ENCODE measurements at regions not wholly inside any gene's neighbourhood (a gene's known extent, or its start where the extent isn't known, plus 50 kb on each side); places are given as distances from the start of the nearest gene placed in this dataset.

- TF ChIP-seq EP300 (IDR thresholded peaks at IDR 0.05; ENCODE audit: low read length) (no peak), TAF7 (tag; IDR thresholded peaks at IDR 0.05) (no peak), NCOR1 (IDR thresholded peaks at IDR 0.05) (no peak), SMC3 (conservative IDR thresholded peaks at IDR 0.05; ENCODE audit: insufficient read depth, low read depth, low read length) (no peak), NFE2 (IDR thresholded peaks at IDR 0.05; ENCODE audit: low read depth) (no peak), ZBTB17 (CRISPR knock-in tag; IDR thresholded peaks at IDR 0.05) (no peak), USF2 (CRISPR knock-in tag; IDR thresholded peaks at IDR 0.05) (no peak), SREBF2 (CRISPR knock-in tag; IDR thresholded peaks at IDR 0.05) (no peak), YY1 (IDR thresholded peaks at IDR 0.05; ENCODE audit: borderline replicate concordance in 1 of 3, control insufficient read depth in 1 of 3, extremely low read depth in 1 of 3, insufficient read depth in 3 of 3, insufficient read length in 1 of 3, insufficient replicate concordance in 2 of 3, low read depth in 1 of 3, low read length in 2 of 3) (no peak)
Observed at GRCh38 chr6:114608091-114608490, 265.3 kb upstream of the HS3ST5 start.

All from K562 (cell line).